KMS-11 (cell line): ENCODE measurements at regions not wholly inside any gene's neighbourhood (a gene's known extent, or its start where the extent isn't known, plus 50 kb on each side); places are given as distances from the start of the nearest gene placed in this dataset.

ENCODE experiments used
- H2AFZ ChIP-seq: fragments of 200-600 bp; sonication (generic); 2 replicates; pipeline ENCODE4 v1.6.1; 2016; ENCODE audit warnings: antibody characterized with exemption, mixed run types, low read depth
- H3K27ac ChIP-seq: fragments of 200-600 bp; sonication (generic); 2 replicates; pipeline ENCODE4 v1.6.1; 2016; ENCODE audit warnings: mild to moderate bottlenecking, mixed run types
- H3K27me3 ChIP-seq: fragments of 200-600 bp; sonication (generic); 2 replicates; pipeline ENCODE4 v1.6.1; 2017; ENCODE audit warnings: mild to moderate bottlenecking, low read depth, mixed run types, moderate library complexity; ENCODE audit not compliant: insufficient read depth
- H3K36me3 ChIP-seq: fragments of 200-600 bp; sonication (generic); 2 replicates; pipeline ENCODE4 v1.6.1; 2017; ENCODE audit warnings: mild to moderate bottlenecking, mixed run types; ENCODE audit not compliant: insufficient read depth
- H3K4me1 ChIP-seq: fragments of 200-600 bp; sonication (generic); 2 replicates; pipeline ENCODE4 v1.6.1; 2016; ENCODE audit warnings: mild to moderate bottlenecking, low read depth, mixed run types; ENCODE audit not compliant: poor library complexity, severe bottlenecking
- H3K4me2 ChIP-seq: fragments of 200-600 bp; sonication (generic); 2 replicates; pipeline ENCODE4 v1.7.0; 2016; ENCODE audit warnings: mild to moderate bottlenecking, mixed run types
- H3K4me3 ChIP-seq: fragments of 200-600 bp; sonication (generic); IDR thresholded peaks from 2 replicates; pipeline ENCODE4 v1.6.1; 2017; ENCODE audit warnings: low read depth, low read length, mixed read lengths; ENCODE audit not compliant: insufficient read depth
- H3K79me2 ChIP-seq: fragments of 200-600 bp; sonication (generic); 2 replicates; pipeline ENCODE4 v1.6.1; 2016; ENCODE audit warnings: low read depth, mixed run types; ENCODE audit not compliant: insufficient read depth
- H3K9ac ChIP-seq: fragments of 200-600 bp; sonication (generic); 2 replicates; pipeline ENCODE4 v1.6.1; 2016; ENCODE audit warnings: mild to moderate bottlenecking, mixed run types
- H4K20me1 ChIP-seq: fragments of 200-600 bp; sonication (generic); 2 replicates; pipeline ENCODE4 v1.6.1; 2016; ENCODE audit warnings: mild to moderate bottlenecking, mixed run types; ENCODE audit not compliant: insufficient read depth
- TF ChIP-seq, protein P1 (sequence below): fragments of 200-600 bp; sonication (generic); conservative IDR thresholded peaks from 2 replicates; pipeline ENCODE4 v1.6.1; 2017; ENCODE audit warnings: low read depth, mild to moderate bottlenecking, antibody characterized with exemption, low read length, moderate library complexity, mixed read lengths

DNA sequence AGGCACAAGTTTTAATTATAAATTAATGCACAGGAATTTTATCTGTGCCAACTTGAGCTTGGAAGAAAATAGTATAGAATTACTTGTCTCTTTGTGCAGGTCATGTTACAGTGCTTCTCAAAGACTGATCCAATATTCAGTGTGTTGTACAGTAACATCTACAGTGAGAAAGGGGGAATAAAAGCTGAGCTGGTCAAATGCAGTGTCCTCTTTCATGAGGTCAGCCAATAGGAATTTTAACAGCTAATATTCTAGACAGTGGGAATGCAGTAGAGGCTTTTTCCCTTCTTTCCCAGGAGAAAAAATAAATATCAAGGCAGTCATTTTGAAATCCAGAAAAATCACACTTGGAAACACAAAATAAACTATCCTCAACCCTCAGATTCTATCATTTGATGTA lies 95.7 kb upstream of the ITGA1 start:
- H2AFZ ChIP-seq: no peak overlapping the region

DNA sequence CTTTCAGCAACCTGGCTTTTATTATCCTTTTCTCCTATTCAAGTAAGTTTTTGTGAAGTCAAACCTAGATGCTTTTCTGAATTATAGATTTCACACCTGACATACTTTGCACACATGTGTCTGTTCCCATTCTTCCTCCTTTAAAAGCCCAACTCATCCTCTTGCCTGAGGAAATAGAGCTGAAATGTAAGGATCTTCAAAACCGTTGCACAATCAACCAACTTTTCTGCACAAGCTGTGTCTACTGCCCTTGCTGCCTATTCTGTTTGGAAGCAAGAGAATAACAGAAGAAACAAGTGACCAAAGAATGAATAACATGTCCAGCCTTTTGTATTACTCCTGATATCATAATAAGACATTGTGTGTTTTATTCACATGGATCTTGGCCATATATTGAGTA lies 95.1 kb upstream of the ITGA1 start:
- TF ChIP-seq, protein P1, sequence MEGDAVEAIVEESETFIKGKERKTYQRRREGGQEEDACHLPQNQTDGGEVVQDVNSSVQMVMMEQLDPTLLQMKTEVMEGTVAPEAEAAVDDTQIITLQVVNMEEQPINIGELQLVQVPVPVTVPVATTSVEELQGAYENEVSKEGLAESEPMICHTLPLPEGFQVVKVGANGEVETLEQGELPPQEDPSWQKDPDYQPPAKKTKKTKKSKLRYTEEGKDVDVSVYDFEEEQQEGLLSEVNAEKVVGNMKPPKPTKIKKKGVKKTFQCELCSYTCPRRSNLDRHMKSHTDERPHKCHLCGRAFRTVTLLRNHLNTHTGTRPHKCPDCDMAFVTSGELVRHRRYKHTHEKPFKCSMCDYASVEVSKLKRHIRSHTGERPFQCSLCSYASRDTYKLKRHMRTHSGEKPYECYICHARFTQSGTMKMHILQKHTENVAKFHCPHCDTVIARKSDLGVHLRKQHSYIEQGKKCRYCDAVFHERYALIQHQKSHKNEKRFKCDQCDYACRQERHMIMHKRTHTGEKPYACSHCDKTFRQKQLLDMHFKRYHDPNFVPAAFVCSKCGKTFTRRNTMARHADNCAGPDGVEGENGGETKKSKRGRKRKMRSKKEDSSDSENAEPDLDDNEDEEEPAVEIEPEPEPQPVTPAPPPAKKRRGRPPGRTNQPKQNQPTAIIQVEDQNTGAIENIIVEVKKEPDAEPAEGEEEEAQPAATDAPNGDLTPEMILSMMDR: no peak
- no peaks in the 10 kb centered on the region for H4K20me1 ChIP-seq
- no peak overlapping the region for H3K4me3 ChIP-seq
- H3K4me1 ChIP-seq: no peaks in the 10 kb centered on the region
- H3K27ac ChIP-seq: no peak overlapping the region
- no peaks in the 10 kb centered on the region for H3K79me2 ChIP-seq
- H2AFZ ChIP-seq: no peak overlapping the region
- no peak overlapping the region for H3K9ac ChIP-seq
- H3K4me2 ChIP-seq: no peak overlapping the region
- H3K36me3 ChIP-seq: no peaks in the 10 kb centered on the region
- no peaks in the 10 kb centered on the region for H3K27me3 ChIP-seq

More for the DNA sequence above, 95.7 kb upstream of the ITGA1 start:
- H3K27ac ChIP-seq: no peak overlapping the region
- no peak overlapping the region for H3K4me2 ChIP-seq
- no peaks in the 10 kb centered on the region for H4K20me1 ChIP-seq
- H3K4me3 ChIP-seq: no peak overlapping the region
- no peak overlapping the region for H3K9ac ChIP-seq
- H3K79me2 ChIP-seq: no peaks in the 10 kb centered on the region
- H3K4me1 ChIP-seq: no peaks in the 10 kb centered on the region
- no peaks in the 10 kb centered on the region for H3K36me3 ChIP-seq
- TF ChIP-seq, protein P1: no peak
- H3K27me3 ChIP-seq: no peaks in the 10 kb centered on the region

DNA sequence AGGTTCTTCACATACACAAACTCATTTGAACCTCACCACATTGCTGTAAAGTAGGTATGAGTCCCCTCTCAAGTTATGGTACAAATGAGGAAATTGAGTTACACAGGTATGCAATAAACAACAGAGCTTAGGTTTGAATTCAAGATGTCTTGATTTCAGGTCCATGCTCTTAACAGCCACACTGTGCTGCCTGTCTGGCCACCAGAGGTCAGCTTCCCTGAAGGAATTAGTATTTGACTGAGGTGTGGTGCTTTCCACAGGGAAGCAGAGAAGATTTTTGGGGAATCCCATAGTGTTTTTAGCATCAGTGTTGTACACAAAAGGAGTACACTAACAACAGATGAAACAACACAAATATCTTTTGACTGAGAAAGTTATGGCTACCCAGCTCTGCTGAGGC lies 94.4 kb upstream of the ITGA1 start:
- H3K4me1 ChIP-seq: no peaks in the 10 kb centered on the region
- no peak overlapping the region for H3K4me2 ChIP-seq
- H3K4me3 ChIP-seq: no peak overlapping the region
- no peaks in the 10 kb centered on the region for H3K79me2 ChIP-seq
- H3K27me3 ChIP-seq: no peaks in the 10 kb centered on the region
- no peak overlapping the region for H3K27ac ChIP-seq
- H2AFZ ChIP-seq: no peak overlapping the region
- H3K9ac ChIP-seq: no peak overlapping the region
- TF ChIP-seq, protein P1: no peak
- H3K36me3 ChIP-seq: no peaks in the 10 kb centered on the region
- H4K20me1 ChIP-seq: no peaks in the 10 kb centered on the region

DNA sequence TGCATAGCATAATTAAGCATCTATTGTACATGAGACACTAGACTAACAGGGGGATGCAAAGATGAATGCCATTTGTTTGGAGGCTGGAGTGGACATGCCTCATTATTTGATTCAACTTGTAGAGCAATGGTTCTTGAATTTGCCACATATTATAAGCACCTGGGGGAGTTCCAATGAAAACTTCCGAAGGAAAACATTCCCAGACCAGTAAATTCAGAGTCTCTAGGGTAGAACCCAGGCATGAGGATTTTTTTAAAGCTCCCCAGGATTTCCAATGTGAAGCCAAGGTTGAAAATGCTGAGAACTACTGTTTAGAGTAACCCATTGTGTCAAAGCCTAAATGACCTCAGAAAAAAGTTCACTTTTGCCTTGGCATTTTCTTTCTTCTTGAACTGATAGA lies 93.9 kb upstream of the ITGA1 start:
- Histone ChIP-seq H3K4me2 (no peak overlapping the region), H3K9ac (no peak overlapping the region), H3K79me2 (no peaks in the 10 kb centered on the region), H3K4me1 (no peaks in the 10 kb centered on the region), H4K20me1 (no peaks in the 10 kb centered on the region), H3K27ac (no peak overlapping the region), H3K36me3 (no peaks in the 10 kb centered on the region), H3K27me3 (no peaks in the 10 kb centered on the region), H2AFZ (no peak overlapping the region), H3K4me3 (no peak overlapping the region)
- TF ChIP-seq, protein P1: no peak
